Esophagus (tissue), 2 donors: ENCODE measurements at regions not wholly inside any gene's neighbourhood (a gene's known extent, or its start where the extent isn't known, plus 50 kb on each side); places are given as distances from the start of the nearest gene placed in this dataset.
"Not testable (repeated sequence)": the region's sequence is repeated elsewhere in the genome, so short reads cannot be mapped to it uniquely, and the experiment has no call there.

Experiments used
- H3K27ac ChIP-seq, 2 donors: one replicate each; pipeline ENCODE4 v1.5.1; 2013; ENCODE audit warnings: low read depth in 2 of 2, mild to moderate bottlenecking in 2 of 2, inconsistent platforms in 1 of 2, low read length in 1 of 2, moderate library complexity in 1 of 2
- H3K27me3 ChIP-seq, 2 donors: one replicate each; pipeline ENCODE4 v1.6.1; 2013; ENCODE audit warnings: low read length in 2 of 2, control low read depth in 1 of 2, mild to moderate bottlenecking in 1 of 2; ENCODE audit not compliant: insufficient read depth in 2 of 2, control insufficient read depth in 1 of 2
- H3K36me3 ChIP-seq, 2 donors: one replicate each; pipeline ENCODE4 v1.6.1; 2013; ENCODE audit warnings: low read length in 1 of 2; ENCODE audit not compliant: control insufficient read depth in 2 of 2, insufficient read depth in 2 of 2
- H3K4me1 ChIP-seq, 2 donors: one replicate each; pipeline ENCODE4 v1.6.1; 2013; ENCODE audit warnings: low read length in 1 of 2; ENCODE audit not compliant: control insufficient read depth in 2 of 2, insufficient read depth in 2 of 2
- H3K4me3 ChIP-seq, 2 donors: one replicate each; pipeline ENCODE4 v1.5.1; 2013; ENCODE audit warnings: low read length in 2 of 2, mild to moderate bottlenecking in 2 of 2, low read depth in 1 of 2, moderate library complexity in 1 of 2
- H3K9me3 ChIP-seq, 2 donors: one replicate each; pipeline ENCODE4 v1.6.1; 2013; ENCODE audit warnings: mild to moderate bottlenecking in 2 of 2, low read depth in 1 of 2, low read length in 1 of 2, moderate library complexity in 1 of 2; ENCODE audit not compliant: control insufficient read depth in 2 of 2, insufficient read depth in 1 of 2
- WGBS, 2 donors: extraction: QIAGEN DNeasy Blood & Tissue Kit; methylation state at CpG; one replicate each; pipeline ENCODE4 v1.1.7; 2013; 5-methylcytosine and 5-hydroxymethylcytosine counted together
- donor health status: healthy with polysubstance abuse.
- donor health status: Bipolar disorder and iron deficiency.

- Histone ChIP-seq H3K4me3 (no peak overlapping the region), H3K36me3 (no peaks in the 10 kb centered on the region), H3K4me1 (no peaks in the 10 kb centered on the region), H3K27me3 (no peaks in the 10 kb centered on the region), H3K9me3 (no peaks in the 10 kb centered on the region), H3K27ac (no peak overlapping the region)
- 68 to 82% methylated on average over 2 of the region's 2 CpGs for WGBS, 2 donors
These were observed 1273.0 kb downstream of the ROBO2 start for GRCh38 chr3:78312851-78313250.

GRCh38 chr3:78313332-78313731, 1273.4 kb downstream of the ROBO2 start:
- Histone ChIP-seq H3K4me1 (no peaks in the 10 kb centered on the region), H3K27me3 (no peaks in the 10 kb centered on the region), H3K4me3 (no peak overlapping the region), H3K9me3 (no peaks in the 10 kb centered on the region), H3K36me3 (no peaks in the 10 kb centered on the region), H3K27ac (no peak overlapping the region)
- WGBS, 2 donors, result 41 to 77% methylated on average over 1 of the region's 1 CpG

GRCh38 chr3:78314327-78314726, 1274.4 kb downstream of the ROBO2 start:
- H3K27ac ChIP-seq, result no peak overlapping the region
- WGBS, 2 donors, result 56 to 65% methylated on average over 2 of the region's 2 CpGs
- H3K9me3 ChIP-seq, result no peaks in the 10 kb centered on the region

GRCh38 chr3:78317774-78318173, 1277.9 kb downstream of the ROBO2 start:
- no peaks in the 10 kb centered on the region for H3K36me3 ChIP-seq
- H3K27ac ChIP-seq, result no peak overlapping the region
- H3K4me3 ChIP-seq, result no peak overlapping the region
- no peaks in the 10 kb centered on the region for H3K4me1 ChIP-seq
- H3K9me3 ChIP-seq, result no peaks in the 10 kb centered on the region
- no peaks in the 10 kb centered on the region for H3K27me3 ChIP-seq
- WGBS, 2 donors, result 69 to 74% methylated on average over 1 of the region's 1 CpG

More at GRCh38 chr3:78314327-78314726, 1274.4 kb downstream of the ROBO2 start:
- no peaks in the 10 kb centered on the region for H3K4me1 ChIP-seq
- H3K4me3 ChIP-seq, result no peak overlapping the region
- no peaks in the 10 kb centered on the region for H3K27me3 ChIP-seq
- H3K36me3 ChIP-seq, result no peaks in the 10 kb centered on the region

GRCh38 chr3:78322780-78323179, 1282.9 kb downstream of the ROBO2 start:
- 78 to 94% methylated on average over 2 of the region's 2 CpGs for WGBS, 2 donors
- no peaks in the 10 kb centered on the region for H3K36me3 ChIP-seq
- no peaks in the 10 kb centered on the region for H3K27me3 ChIP-seq
- no peaks in the 10 kb centered on the region for H3K9me3 ChIP-seq
- no peak overlapping the region for H3K27ac ChIP-seq
- no peaks in the 10 kb centered on the region for H3K4me1 ChIP-seq
- no peak overlapping the region for H3K4me3 ChIP-seq

- 22 to 33% methylated on average over 2 of the region's 2 CpGs for WGBS, 2 donors
These were observed 1297.9 kb downstream of the ROBO2 start for GRCh38 chr3:78337801-78338211.

GRCh38 chr3:78338405-78338804, 1298.5 kb downstream of the ROBO2 start:
- WGBS, 2 donors, result 80 to 91% methylated on average over 2 of the region's 2 CpGs
- no peaks in the 10 kb centered on the region for H3K4me1 ChIP-seq

More at GRCh38 chr3:78337801-78338211, 1297.9 kb downstream of the ROBO2 start:
- Histone ChIP-seq H3K27ac (no peak overlapping the region), H3K36me3 (no peaks in the 10 kb centered on the region), H3K9me3 (no peaks in the 10 kb centered on the region), H3K4me3 (no peak overlapping the region), H3K27me3 (no peaks in the 10 kb centered on the region), H3K4me1 (no peaks in the 10 kb centered on the region)

GRCh38 chr3:78343221-78343620, 1303.3 kb downstream of the ROBO2 start:
- no peaks in the 10 kb centered on the region for H3K27me3 ChIP-seq
- no peak overlapping the region for H3K27ac ChIP-seq
- WGBS, 2 donors, result 39 to 43% methylated on average over 1 of the region's 1 CpG
- no peaks in the 10 kb centered on the region for H3K9me3 ChIP-seq
- no peaks in the 10 kb centered on the region for H3K36me3 ChIP-seq
- no peaks in the 10 kb centered on the region for H3K4me1 ChIP-seq
- no peak overlapping the region for H3K4me3 ChIP-seq

More at GRCh38 chr3:78338405-78338804, 1298.5 kb downstream of the ROBO2 start:
- Histone ChIP-seq H3K27ac (no peak overlapping the region), H3K27me3 (no peaks in the 10 kb centered on the region), H3K36me3 (no peaks in the 10 kb centered on the region), H3K9me3 (no peaks in the 10 kb centered on the region), H3K4me3 (no peak overlapping the region)

- 87 to 89% methylated on average over 10 of the region's 10 CpGs for WGBS, 2 donors
- not testable (repeated sequence) for H3K4me1 ChIP-seq, H3K36me3 ChIP-seq, H3K27me3 ChIP-seq, H3K9me3 ChIP-seq, H3K27ac ChIP-seq, H3K4me3 ChIP-seq
These were observed 1304.4 kb downstream of the ROBO2 start for GRCh38 chr3:78344267-78344666.

- Histone ChIP-seq H3K27ac (no peak overlapping the region), H3K4me1 (no peaks in the 10 kb centered on the region), H3K4me3 (no peak overlapping the region), H3K36me3 (no peaks in the 10 kb centered on the region), H3K27me3 (no peaks in the 10 kb centered on the region), H3K9me3 (no peaks in the 10 kb centered on the region)
- WGBS, 2 donors, result 77 to 79% methylated on average over 6 of the region's 6 CpGs
These were observed 1305.0 kb downstream of the ROBO2 start for GRCh38 chr3:78344918-78345317.
